Esophagus muscularis mucosa (tissue), 4 donors: ENCODE measurements at regions not wholly inside any gene's neighbourhood (a gene's known extent, or its start where the extent isn't known, plus 50 kb on each side); places are given as distances from the start of the nearest gene placed in this dataset.

ENCODE experiments used
- DNase-seq: peaks from one replicate; pipeline ENCODE4 v3.0.0-alpha.2; 2017; ENCODE audit errors: extremely low spot score
- H3K27ac ChIP-seq, 4 donors: fragments of 200-600 bp; sonication (generic); replicated peaks in 1 of 4; 1 replicate in 3 of 4; 2 replicates in 1 of 4; pipeline ENCODE4 v1.5.1; 2016 to 2019; ENCODE audit warnings: mild to moderate bottlenecking in 1 of 4
- H3K27me3 ChIP-seq, 4 donors: fragments of 200-600 bp; sonication (generic); one replicate each; pipeline versions ENCODE4 v1.5.1 to v1.6.0; 2016 to 2019
- H3K36me3 ChIP-seq, 4 donors: fragments of 200-600 bp; sonication (generic); one replicate each; pipeline ENCODE4 v1.5.1; 2016 to 2019
- H3K4me1 ChIP-seq, 4 donors: fragments of 200-600 bp; sonication (generic); one replicate each; pipeline ENCODE4 v1.5.1; 2016 to 2019
- H3K4me3 ChIP-seq, 4 donors: fragments of 200-600 bp; sonication (generic); 1 replicate in 2 of 4; 2 replicates in 2 of 4; pipeline ENCODE4 v1.5.1; 2016 to 2019; ENCODE audit warnings: mild to moderate bottlenecking in 4 of 4, moderate library complexity in 1 of 4
- H3K9me3 ChIP-seq, 4 donors: fragments of 200-600 bp; sonication (generic); 1 replicate in 3 of 4; 2 replicates in 1 of 4; pipeline ENCODE4 v1.5.1; 2016 to 2019
- CTCF ChIP-seq, 3 experiments: fragments of 200-600 bp in 2 of 3; fragments of 450-650 bp in 1 of 3; sonication (generic) in 2 of 3; IDR thresholded peaks; one replicate each; pipeline ENCODE4 v1.5.1; 2017 to 2019; ENCODE audit warnings: antibody characterized with exemption in 3 of 3, mild to moderate bottlenecking in 2 of 3, moderate library complexity in 1 of 3
- EP300 ChIP-seq: sonication (generic); formaldehyde crosslinking; IDR thresholded peaks from one replicate; pipeline ENCODE4 v1.6.1; 2017; ENCODE audit warnings: antibody characterized with exemption
- POLR2A ChIP-seq: fragments of 450-650 bp; IDR thresholded peaks from one replicate; pipeline ENCODE4 v1.6.1; 2017; ENCODE audit warnings: antibody characterized with exemption, moderate library complexity, mild to moderate bottlenecking, low read depth
- POLR2AphosphoS5 ChIP-seq, 2 donors: sonication (generic); formaldehyde crosslinking; IDR thresholded peaks; one replicate each; pipeline ENCODE4 v1.6.1; 2017; ENCODE audit warnings: antibody characterized with exemption in 2 of 2
- WGBS: methylation state at CpG from one replicate; pipeline ENCODE4 v1.1.5; 2018; 5-methylcytosine and 5-hydroxymethylcytosine counted together
- intact Hi-C: fragments of 100-400 bp; cut with DNase I; formaldehyde crosslinking; loops from one replicate; pipeline ENCODE4 v1.15.1; 2023

DNA sequence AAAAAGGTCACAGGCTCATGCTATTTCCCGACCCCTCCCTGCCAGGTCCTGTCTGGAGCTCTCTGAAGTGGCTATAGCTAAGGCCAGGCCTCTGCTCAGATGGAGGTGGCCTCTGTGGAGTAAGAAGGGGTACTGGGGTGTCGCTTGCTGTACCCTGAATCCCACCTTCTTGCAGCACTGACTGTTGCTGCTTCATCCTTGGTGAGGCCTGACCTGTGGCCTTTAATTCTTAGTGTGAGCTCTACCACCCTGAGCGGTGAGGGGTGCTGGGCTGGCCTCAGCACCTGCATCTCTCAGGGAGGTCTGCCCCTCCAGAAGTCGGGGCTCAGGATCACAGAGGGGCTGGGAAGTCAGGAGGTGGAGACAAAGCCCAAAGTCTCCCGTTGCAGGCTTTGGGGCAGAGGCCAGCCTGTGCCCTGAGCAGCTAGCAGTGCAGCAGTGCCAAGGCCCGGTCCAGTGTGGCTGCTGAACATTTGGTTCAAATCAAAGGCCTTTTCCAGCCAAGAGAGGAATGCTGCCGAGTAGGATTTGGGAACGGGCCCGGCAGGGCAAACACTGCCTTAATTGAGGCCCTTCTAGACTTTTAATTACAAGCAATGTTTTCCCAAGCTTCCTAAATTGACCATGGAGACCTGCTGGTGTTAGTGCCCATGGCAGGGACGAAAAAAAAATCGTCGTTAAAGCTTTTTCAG, 133.5 kb upstream of the HAAO start:
- WGBS = 22% methylated on average over 7 of the region's 12 CpGs
- H3K4me3 ChIP-seq = no peak overlapping the region
- intact Hi-C loops = loop anchor here (5.0 kb wide), 1 partner anchor 59 kb away; no protein-coding TSS in a partner anchor
- H3K4me1 ChIP-seq = peaks cover 92 to 100% (median 97%) of the 10 kb centered on the region in 4 donors
- H3K9me3 ChIP-seq = no peaks in the 10 kb centered on the region
- no peak for DNase-seq
- peak overlapping the region; percentile 88 to 93 (median 90) for H3K27ac ChIP-seq
- no peaks in the 10 kb centered on the region for H3K27me3 ChIP-seq
- no peaks in the 10 kb centered on the region for H3K36me3 ChIP-seq
- no peak for TF ChIP-seq CTCF (IDR thresholded peaks at IDR 0.05)
- TF ChIP-seq POLR2A = no peak
- TF ChIP-seq POLR2AphosphoS5 (IDR thresholded peaks at IDR 0.05) = peak; percentile 22 to 48

GRCh38 chr2:42924418-42924886, 132.1 kb upstream of the HAAO start:
- Histone ChIP-seq H3K4me1 (peaks cover 80 to 86% (median 84%) of the 10 kb centered on the region in 4 donors), H3K27ac (peak overlapping the region; percentile 88 to 93 (median 90)), H3K4me3 (peak overlapping the region in 3 of 4 donors; percentile 14 to 23 (median 21)), H3K27me3 (no peaks in the 10 kb centered on the region), H3K36me3 (no peaks in the 10 kb centered on the region), H3K9me3 (no peaks in the 10 kb centered on the region)
- WGBS = 14% methylated on average over 12 of the region's 12 CpGs
- intact Hi-C loops = no loop called here
- DNase-seq = no peak
- no peak for TF ChIP-seq CTCF (IDR thresholded peaks at IDR 0.05)
- TF ChIP-seq EP300 = peak; percentile 53
- TF ChIP-seq POLR2A = no peak
- no peak for TF ChIP-seq POLR2AphosphoS5 (IDR thresholded peaks at IDR 0.05)

- TF ChIP-seq CTCF (IDR thresholded peaks at IDR 0.05) = no peak
- no peak for TF ChIP-seq EP300
- no peak for TF ChIP-seq POLR2AphosphoS5 (IDR thresholded peaks at IDR 0.05)
- TF ChIP-seq POLR2A = no peak
- no peak for DNase-seq
- Histone ChIP-seq H3K9me3 (no peaks in the 10 kb centered on the region), H3K4me3 (no peak overlapping the region), H3K4me1 (peaks cover 74 to 80% (median 78%) of the 10 kb centered on the region in 4 donors), H3K27ac (peak overlapping the region; percentile 88 to 93 (median 90)), H3K36me3 (no peaks in the 10 kb centered on the region), H3K27me3 (no peaks in the 10 kb centered on the region)
- intact Hi-C loops = no loop called here
- WGBS = 60% methylated on average over 5 of the region's 5 CpGs
Measured at GRCh38 chr2:42923580-42924417, 131.4 kb upstream of the HAAO start.

GRCh38 chr2:42922790-42923579, 130.6 kb upstream of the HAAO start:
- no peak for DNase-seq
- H3K9me3 ChIP-seq = no peaks in the 10 kb centered on the region
- intact Hi-C loops = no loop called here
- TF ChIP-seq POLR2AphosphoS5 (IDR thresholded peaks at IDR 0.05) (peak; percentile 57 to 87), EP300 (peak; percentile 89), CTCF (IDR thresholded peaks at IDR 0.05) (no peak), POLR2A (no peak)
- H3K36me3 ChIP-seq = no peaks in the 10 kb centered on the region
- WGBS = 64% methylated on average over 5 of the region's 6 CpGs
- H3K4me1 ChIP-seq = peaks cover 66 to 77% (median 71%) of the 10 kb centered on the region in 4 donors
- H3K27me3 ChIP-seq = no peaks in the 10 kb centered on the region
- H3K27ac ChIP-seq = peak overlapping the region; percentile 88 to 93 (median 90)
- H3K4me3 ChIP-seq = no peak overlapping the region
